HG03521 (cell line): ENCODE measurements at regions not wholly inside any gene's neighbourhood (a gene's known extent, or its start where the extent isn't known, plus 50 kb on each side); places are given as distances from the start of the nearest gene placed in this dataset.

Source experiments
- ATAC-seq: cut with Tn5 transposase; IDR thresholded peaks from one replicate; pipeline ENCODE4 v1.9.1; 2021; ENCODE audit warnings: mild to moderate bottlenecking, moderate library complexity; ENCODE audit not compliant: unreplicated experiment

DNA sequence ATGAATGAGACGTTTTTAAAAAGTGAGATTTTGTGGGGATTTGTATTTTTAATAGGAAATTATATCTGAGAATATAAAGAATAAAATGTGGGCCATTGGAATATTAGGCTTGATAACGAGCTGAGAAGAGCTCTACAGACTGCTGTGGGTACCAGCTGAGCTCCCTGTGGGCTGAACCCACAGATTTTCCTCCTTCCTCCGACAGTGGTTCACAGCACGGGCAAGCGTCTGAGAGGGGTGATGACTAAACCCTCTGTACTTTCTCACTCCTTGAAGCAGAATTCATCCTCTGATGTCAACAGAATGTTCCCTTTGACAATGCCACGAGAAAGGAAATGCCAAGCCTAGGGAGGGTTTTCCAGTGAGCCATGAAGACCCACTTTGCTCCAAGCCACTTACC lies 102.7 kb upstream of the AJAP1 start:
- ATAC-seq, result no peak

DNA sequence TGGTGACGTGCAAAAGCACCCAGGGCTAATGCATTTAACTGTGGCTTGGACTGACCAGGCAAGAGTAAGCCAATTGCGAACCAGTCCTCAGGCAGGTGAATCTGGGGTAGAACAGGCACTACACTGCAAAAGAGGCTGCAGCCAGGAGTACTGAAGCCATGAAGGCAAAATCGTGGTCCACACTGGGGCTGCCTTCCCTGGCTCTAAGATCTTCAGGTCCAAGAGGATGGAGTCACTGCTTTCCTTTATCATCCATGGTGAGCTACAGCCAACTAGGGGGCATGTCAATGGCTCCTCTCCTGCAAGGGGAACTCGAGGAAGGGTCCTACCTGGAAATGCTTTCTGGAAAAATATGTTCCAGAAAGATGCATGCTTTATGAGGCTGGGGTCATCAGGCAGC lies 100.6 kb upstream of the AJAP1 start:
- no peak for ATAC-seq

DNA sequence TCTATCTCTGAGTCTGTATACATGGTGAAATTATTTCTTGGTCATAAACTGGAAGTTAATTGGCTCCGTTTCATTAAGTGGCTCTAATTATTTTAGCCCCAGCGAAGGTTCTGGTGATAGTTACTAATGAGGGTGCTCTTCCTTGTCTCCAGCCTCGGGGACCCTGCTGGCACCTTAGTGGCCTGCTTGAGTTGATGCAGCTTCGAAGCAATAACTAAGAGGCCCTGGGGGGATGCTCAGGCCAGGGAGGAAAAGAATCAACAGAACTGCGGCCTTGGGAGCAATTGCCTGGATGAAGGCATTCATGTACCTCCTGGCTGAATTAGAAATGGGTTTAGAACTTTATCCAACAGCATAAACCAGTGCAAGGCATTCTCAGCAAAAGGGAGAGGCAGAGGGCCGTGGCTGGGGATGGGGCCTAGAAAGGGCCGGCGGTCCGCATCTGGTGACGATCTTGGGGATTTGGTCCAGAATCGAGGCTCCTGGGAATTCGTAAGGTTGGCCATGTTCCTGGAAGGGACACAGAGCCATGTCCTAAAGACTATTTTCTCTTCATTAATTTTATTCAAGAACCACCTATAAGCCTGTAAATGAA lies 100.0 kb upstream of the AJAP1 start:
- ATAC-seq, result no peak

DNA sequence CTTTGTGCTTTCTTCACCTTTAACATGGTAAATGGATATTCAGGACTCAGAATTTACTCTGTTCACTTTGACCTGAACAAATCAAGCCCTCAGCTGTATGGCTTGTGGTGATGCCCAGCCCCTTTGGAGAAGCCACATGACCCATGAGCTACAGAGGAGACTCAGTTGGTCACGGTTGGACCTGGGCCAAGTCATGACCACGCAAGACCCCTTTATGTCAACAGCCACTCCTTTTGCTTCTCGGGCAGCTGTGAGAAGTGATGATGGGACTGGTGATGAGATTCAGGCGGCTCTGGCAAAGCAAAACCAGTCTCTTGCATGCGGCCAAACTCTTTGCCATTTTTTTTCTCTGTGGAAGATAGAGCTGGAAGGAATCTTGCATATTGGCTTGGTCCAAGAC lies 96.5 kb upstream of the AJAP1 start:
- no peak for ATAC-seq

DNA sequence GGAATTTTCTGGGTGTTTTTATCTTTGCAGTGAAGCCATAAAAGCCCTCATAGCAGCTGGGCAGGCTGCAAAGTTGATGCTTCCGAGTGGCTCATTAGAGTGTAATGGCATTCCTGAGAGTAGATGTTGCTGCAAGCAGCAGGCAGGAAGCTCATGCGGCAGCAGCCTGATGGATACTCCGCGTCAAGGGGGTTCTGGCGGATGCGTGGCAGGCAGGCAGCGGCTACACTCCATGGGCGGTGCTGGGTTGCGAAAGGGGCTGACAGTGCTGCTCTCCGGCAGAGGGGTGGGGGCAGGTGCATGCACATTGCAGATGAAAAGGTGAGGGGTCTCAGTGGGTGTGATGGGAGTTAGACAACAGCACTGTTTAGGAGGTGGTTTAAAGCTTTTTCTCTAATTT lies 93.2 kb upstream of the AJAP1 start:
- ATAC-seq, result no peak

DNA sequence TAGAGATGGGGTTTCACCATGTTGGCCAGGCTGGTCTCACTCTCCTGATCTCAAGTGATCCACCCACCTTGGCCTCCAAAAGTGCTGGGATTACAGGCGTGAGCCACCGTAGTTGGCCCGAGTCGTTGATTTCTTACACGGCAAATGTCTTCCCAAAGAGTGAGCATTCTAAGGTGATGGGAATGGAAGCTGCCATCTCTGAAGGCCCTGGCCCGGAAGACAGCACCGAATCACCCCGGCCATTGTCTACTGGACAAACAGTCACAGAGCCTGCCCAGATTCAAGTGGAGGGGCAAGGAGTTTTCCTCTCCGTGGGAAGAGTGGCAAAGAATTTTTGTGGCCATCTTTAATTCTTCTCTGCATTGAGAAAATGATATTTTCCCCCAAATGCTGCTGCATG lies 92.1 kb upstream of the AJAP1 start:
- ATAC-seq, result no peak

DNA sequence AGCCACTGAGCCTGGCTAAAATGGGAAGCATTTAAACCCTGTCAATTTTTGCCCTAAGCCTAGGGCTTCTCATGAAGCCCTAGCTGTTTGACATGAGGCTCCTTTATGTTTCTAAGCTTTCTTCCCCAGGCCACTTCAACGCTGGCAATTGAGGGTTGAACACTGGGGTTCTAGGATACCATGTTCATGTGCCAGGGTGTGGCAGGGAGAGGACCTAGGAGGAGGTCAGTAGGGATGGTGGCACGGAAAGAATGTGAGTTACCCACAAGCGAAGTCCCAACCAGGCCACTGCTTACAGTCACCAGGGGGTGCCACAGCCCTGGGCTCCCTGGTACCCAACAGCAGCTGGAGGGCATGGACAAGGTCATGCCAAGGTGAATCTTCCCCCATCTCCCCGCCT lies 90.8 kb upstream of the AJAP1 start:
- ATAC-seq, result no peak

DNA sequence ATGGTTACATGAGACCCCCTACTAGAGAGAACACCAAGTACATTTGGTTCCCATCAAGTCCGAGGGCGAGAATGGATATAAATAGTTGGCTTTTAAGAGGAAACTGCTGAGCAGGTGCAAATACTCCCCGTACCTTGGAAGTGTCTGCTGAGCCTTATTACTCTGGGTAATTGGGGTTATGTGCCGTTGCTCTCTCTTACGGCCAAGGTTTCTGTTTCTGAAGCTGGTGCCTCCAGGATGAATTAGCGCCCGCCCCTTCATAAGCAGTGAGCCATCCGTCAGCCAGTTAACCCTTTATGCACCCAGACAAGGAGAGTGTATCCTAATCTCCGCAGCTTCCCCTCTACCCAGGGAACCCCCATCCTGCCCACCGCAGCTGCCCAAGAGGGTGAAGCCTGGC lies 90.4 kb upstream of the AJAP1 start:
- ATAC-seq, result no peak

DNA sequence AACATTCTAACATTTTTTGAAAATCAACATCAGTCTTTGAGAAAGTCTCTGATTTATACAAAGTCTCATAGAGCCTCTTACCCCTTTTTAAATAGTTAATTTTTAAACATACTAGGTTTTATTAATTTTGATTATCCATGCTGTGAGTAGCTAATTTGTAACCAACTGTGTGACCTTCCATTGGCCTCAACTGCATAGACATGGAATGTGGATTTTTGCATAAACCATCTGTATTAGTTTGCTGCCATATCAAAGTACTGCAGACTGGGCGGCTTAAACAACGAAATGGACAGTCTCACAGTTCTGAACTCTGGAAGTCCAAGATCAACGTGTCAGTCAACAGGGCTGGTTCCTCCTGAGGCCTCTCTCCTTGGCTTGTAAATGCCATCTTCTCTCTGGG lies 89.2 kb upstream of the AJAP1 start:
- no peak for ATAC-seq

DNA sequence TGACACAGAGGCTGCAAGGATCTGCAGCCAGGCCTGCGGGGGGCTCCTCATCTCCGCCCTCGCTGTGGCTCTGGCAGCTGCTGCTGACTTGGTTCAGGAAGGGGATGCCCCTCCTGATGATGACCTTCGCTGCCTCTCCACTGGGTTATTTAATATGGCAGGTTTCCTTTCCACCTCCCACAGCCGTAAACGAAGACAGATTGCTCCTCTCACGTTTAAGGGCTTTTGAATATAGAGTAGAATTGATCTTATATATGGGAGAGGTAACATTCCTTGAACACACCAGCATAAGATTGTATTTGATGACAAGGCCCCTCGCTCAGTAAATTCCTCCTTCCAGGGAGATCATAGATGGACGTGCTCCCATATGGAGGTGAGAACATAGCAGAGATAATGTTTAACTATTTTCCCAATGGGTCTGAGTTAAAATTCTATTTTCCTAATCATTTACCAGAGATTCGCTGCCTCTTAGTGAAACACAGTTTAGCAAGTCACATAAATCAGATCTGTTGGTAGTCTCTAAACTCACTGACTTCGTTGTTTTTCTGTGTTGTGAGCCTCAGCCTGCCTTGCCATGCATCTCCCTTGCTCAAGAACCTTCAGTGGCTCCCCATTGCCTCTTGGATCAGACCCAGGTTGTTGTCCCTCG lies 88.5 kb upstream of the AJAP1 start:
- no peak for ATAC-seq

DNA sequence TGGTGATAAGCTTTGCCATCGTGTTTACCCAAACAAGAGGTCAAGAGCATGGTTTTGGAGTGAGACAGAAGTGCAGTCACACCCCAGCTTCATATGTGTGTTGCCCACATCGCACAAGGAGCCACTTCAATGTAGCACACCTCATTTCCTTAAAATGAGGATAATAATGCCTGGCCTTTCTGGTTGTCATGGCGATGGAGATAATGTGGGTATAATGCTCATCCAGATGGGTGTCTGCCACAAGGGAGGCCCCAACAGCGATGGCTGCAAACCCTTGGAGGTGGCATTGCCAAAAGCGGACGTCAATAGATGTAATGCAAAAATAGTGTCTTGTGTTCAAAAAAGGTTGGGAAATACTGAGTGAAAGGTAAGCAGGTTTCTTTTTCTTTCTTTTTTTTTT lies 83.1 kb upstream of the AJAP1 start:
- no peak for ATAC-seq

DNA sequence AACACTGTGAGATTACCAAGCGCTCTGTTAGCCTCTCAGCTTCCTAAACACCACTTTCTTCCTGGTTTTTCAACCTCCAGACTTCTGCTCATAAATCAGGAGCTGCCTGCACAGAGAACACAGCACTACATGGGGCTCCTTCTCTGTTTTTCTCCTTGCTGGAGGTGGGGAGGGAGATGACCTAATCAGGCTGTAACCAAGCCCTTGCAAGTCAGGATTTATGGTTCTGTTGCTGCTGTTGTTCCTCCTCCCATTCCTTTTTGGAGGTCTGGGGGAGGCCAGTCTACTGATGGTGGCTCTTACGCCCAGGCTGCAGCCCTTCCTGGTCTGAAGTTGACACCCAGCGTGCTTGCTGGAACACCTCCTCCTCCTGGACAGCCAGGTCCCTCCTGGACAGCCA lies 80.9 kb upstream of the AJAP1 start:
- no peak for ATAC-seq

DNA sequence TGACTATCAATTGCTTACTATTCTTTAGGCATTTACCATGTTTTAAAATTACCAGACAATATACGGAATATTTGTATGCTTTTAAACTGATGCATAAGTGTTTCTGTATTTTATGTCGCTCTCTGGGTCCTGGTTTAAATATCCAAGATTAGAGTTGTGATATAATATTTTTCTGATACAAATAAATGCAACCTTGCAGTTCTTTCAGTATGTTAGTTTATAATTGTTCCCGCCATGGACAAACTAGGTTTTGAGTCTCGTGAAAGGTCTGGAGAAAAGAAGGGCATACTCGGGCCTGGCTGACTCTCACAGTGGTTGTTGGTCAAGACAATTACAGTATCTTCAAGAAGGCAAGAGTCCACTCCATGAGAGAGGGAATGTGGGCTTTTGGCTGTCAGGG lies 72.6 kb upstream of the AJAP1 start:
- ATAC-seq, result no peak

DNA sequence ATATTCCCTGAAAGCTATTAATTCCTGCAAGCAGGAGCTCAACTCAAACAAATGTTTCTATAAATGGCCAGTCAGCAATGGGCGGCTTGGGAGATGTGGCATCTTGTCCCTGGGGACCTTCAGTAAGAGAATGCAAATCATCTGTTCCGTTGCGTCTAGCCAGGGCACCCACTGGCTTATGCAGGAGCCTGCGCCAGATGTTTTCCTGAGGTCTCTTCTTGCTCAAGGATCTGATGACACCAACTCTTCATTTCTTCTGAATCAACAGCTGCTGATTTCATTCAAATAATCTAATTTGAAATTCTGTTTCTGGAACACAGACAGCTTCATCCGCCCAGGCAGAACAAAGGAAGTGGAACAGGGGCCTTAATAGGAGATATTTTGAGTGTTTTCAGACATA lies 70.0 kb upstream of the AJAP1 start:
- no peak for ATAC-seq

DNA sequence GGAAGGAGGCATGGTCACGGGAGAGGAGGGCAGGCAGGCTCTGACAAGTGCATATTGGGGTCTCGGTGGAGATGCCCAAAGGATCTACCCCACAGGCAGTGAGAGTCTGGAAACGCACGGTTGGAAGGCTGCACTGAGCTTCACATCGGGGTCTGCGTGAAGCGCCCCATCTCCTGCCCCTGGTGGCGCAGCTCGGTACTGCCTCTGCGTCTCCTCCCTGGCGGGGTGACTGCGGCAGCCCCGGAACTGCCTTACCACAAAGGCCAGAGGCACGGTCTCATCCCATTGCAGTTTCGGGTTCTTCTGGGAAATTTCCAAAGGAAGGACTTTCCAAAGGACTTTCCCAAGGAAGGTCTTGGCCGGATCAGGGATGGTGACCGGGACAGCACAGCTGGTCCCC lies 69.2 kb upstream of the AJAP1 start:
- ATAC-seq, result no peak

DNA sequence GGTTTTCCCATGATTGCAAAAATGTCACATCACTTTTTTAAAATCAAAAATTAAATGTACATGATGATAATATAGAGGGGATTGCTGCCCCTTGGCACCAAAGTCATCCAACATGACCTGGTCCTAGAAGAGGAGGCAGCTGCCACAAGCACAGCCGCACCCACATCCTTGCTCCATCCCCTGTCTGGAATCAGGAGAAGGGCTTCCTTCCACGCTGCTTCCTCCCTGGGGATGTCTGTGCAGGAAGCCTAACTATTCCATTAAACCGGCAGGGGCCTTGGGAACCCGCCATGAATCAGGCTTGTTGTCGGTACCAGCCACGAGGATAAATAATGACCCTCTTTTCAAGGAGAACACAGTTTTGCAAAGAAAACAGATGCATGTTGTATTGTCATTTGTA lies 68.7 kb upstream of the AJAP1 start:
- ATAC-seq, result no peak

DNA sequence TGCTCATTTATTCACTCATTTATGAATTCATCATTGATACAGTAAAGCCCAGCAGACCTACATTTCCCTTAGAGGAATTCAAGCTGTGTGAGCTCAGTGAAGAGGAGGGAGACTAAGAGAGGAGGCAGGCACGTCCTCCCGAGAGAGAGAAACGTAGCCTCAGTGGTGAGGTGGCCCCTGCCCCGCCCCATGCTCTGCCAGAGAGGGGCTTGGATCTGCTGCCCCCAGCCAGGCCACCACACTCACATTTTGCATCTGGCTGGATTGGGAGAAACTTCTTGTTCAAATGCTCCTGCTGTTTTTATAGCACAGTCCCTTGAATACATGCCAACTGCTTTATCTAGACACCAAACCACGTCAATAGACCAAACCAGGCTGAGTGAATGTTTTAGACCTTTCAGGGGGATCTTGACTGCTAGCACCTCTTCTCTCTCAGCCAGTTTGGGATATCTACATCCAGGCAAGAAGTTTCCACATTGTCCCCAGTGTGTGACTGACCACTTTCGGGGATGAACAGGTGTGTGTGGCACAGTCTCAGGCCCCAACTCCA lies 67.7 kb upstream of the AJAP1 start:
- ATAC-seq, result no peak

DNA sequence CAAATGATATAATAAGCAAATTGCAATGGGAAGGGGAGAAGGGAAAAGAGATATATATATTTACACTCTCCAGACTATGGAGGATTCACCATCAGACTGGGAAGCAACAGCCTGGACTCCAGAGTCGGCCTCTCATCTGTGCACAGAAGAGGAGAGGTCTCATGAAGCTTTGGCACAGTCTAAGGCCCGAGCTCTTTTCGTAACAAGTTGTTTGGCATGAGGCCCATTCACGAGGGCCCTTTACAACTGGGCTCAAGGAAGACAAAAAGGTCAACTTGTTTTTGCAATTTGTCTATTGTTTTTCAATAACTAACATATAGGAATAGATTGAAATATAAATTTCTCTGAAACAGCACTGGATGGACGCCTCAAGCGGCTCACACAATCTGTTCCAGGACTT lies 66.7 kb upstream of the AJAP1 start:
- no peak for ATAC-seq

DNA sequence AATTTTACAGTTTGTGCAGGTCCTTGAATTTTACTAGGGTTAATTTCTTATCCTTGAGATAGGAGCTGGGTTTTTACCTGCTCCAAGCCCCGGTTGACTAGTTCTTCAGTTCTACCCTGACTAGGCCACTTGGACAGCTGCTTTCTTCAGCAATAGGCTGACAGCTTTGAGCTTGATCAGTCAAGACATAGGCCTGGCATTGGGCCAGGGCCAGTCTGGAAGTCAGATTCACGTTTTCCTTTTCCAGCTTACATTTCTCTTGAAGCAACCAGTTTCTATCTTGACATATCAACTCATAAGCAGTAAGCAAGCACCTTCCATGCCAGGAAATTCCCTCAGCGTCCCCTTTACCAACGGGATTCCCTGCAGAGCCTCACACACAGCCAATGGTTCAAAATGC lies 63.7 kb upstream of the AJAP1 start:
- ATAC-seq, result no peak

DNA sequence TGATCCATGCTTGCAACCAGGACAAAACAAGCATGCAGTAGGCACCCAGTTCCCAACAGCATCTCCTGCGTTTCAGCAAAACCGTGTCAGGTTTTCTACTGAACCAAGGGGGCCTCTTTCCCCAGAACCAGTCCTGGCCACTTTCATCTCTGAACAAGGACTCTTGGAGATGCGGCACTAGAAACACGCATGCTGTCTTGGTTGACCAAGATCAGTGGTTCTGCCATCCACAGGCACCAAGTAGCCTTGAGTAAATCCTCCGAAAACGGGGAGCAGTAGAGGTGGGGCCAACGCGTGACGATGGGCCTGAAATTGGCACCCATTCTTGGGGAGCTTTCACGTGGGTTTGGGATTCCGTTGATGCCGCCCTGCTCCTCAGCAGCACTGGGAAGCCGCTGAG lies 62.5 kb upstream of the AJAP1 start:
- no peak for ATAC-seq

DNA sequence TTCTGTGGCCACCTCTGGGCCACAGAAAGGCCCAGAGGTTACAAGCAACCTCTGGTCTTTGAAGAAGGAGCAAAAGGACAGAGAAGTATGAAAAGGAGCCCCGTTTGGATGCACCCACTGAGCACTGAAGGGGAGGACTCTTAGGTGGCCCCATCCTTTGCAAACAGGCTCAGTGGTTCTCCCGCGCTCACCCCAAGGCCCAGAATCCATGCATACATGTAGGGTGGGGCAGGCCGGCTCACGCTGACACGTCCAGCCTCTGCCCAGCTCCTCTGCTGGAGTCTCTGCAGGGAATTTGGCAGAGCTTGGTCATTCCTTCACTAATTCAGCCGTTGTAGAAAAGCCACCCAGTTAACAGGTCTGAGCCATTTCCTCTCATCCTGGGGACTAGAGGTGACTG lies 61.3 kb upstream of the AJAP1 start:
- no peak for ATAC-seq

DNA sequence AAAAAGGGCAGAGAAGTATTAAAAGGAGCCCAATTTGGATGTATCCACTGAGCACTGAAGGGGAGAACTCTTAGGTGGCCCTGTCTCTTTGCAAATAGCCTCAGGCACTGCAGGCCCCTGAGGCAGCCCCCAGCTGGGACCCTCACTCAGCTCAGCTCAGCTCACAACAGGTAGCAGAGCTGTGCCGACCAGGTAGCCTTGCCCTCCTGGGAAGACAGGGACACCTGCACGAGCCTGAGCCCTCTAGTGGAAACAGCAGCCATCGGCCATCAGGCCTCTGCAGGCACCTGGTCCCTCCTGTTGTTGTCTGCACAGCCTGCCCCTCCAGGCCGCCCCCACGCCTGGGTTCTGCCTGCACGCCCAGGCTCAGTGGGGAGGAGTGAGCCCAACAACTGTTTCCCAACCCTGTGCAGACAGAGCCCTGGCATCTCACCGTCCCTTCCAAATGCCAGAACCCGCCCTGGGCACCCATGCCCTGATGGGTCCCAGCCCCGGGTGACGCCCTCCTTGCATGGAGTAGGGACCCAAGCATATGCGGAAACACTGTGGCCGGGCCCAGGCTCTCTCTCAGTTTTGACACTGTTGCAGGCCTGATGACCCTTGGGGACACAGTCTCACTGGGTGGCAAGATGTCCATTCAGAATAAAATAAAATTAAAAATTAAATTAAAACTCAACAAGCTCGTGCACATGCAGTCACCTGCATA lies 60.0 kb upstream of the AJAP1 start:
- no peak for ATAC-seq
